Tibial nerve (tissue), 3 donors: ENCODE measurements at regions not wholly inside any gene's neighbourhood (a gene's known extent, or its start where the extent isn't known, plus 50 kb on each side); places are given as distances from the start of the nearest gene placed in this dataset.

ENCODE experiments used
- CTCF ChIP-seq, 5 experiments: fragments of 200-600 bp in 3 of 5; fragments of 450-650 bp in 2 of 5; sonication (generic) in 3 of 5; IDR thresholded peaks; one replicate each; pipeline ENCODE4 v1.5.1; 2016 to 2019; ENCODE audit warnings: antibody characterized with exemption in 5 of 5, mild to moderate bottlenecking in 3 of 5, moderate library complexity in 2 of 5
- POLR2A ChIP-seq, 2 donors: fragments of 450-650 bp; IDR thresholded peaks; one replicate each; pipeline ENCODE4 v1.6.1; 2017; ENCODE audit warnings: antibody characterized with exemption in 2 of 2, mild to moderate bottlenecking in 2 of 2, moderate library complexity in 2 of 2

GRCh38 chr14:26204728-26205479, 392.9 kb downstream of the NOVA1 start:
- TF ChIP-seq CTCF (IDR thresholded peaks at IDR 0.05) (no peak), POLR2A (IDR thresholded peaks at IDR 0.05) (no peak)
